ENCODE measurements at regions not wholly inside any gene's neighbourhood (a gene's known extent, or its start where the extent isn't known, plus 50 kb on each side); places are given as distances from the start of the nearest gene placed in this dataset.
"Not testable (repeated sequence)": the region's sequence is repeated elsewhere in the genome, so short reads cannot be mapped to it uniquely, and the experiment has no call there.

DNA sequence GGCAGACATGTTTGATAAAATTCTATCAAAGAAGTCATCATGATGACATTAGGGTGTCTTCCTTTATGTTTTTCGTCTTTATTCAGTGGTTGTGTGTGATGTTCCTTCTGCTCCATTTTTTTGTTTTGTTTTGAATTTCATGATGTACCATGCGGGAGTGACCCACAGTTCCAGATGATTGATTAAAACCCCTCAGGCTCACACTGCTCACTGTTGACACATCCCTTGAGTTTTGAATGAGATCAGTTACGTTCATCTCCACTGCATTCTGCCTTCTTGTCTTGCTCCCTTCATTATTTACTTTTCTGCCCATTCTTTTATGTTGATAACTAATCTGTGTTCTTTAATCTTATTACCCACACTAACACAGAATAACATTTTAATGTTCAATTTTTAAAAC lies 421.7 kb upstream of the ANKRD20A1 start:
- DNase-seq (ENCODE audit: low spot score); in situ Hi-C loops (cut with HindIII; ENCODE audit: low sequenced_read_pairs): not testable (repeated sequence)

DNA sequence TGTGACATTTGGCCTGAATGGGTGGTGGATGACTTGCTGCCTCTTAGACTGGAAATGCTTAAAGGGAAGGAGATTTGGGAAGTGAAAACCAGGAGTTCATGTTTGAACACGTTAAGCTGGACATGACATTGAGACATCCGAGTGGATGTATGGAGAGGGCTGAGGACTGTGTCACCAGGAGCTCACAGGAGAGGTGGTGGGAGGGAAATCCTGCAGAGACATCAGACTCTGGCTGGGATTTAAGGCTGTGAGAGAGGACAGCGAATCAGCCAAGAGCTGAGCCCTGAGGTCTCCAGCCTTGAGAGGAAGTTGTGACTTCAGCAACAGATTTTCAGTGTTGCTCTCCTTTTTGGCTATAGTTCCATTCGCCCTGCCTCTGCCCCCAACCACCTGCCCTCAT lies 432.5 kb upstream of the SPATA31A3 start:
- in situ Hi-C loops (cut with HindIII; ENCODE audit: low sequenced_read_pairs); DNase-seq (ENCODE audit: low spot score): not testable (repeated sequence)

DNA sequence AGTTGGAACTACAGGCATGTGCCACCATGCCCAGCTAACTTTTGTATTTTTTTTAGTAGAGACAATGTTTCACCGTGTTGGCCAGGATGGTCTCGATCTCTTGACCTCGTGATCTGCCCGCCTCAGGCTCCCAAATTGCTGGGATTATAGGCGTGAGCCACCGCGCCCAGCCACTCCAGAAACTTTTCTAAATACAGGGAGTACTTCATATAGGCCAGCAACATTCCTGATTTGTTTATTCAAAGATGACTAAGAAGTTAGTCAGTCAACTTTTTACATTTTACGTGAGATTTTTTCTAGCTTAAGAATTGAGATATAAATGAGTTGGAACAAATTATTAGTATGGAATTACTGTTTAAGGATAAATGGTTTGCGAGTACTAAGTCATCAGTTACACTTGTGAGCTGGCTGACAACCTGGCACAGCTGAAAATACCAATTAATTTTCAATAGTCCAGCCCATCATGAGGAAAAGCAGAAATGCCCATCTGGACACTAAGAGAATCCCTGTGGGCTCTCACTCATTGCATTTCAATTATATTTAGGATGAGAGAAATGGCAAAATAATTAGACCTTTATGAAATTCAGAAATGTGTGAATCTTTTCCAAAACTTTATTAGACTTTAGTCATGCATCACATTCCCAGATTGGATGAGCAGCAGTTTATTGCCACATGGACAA lies 430.8 kb upstream of the SPATA31A3 start:
- in situ Hi-C loops (cut with HindIII; ENCODE audit: low sequenced_read_pairs); DNase-seq (ENCODE audit: low spot score): not testable (repeated sequence)

DNA sequence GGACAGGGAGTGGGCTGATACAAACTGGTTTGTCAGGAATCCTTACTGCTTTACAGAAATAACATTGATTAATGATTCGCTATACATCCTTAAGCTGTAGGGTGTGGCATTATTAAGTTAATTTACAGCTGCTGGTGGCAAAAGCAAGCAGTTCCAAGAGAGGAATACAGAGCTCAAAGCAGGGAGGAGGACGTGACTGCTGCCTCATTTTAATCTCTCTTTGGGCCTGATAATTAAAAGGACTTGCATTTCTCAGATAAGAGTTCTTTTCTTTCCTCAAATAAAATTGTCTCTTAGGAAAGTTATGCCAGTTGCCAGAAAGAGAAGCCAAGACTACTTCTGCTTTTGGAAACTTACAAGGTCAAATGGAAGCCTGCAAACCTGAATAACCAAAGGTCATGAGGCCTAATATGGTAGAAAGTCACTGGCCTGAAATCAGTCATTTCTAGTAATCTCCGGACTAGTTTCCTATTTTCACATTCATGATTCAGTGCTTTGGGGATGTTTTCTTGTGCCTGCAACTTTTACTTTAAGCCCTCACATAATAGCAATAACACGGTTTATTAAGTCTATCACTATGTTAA lies 426.2 kb upstream of the SPATA31A3 start:
- DNase-seq (ENCODE audit: low spot score); in situ Hi-C loops (cut with HindIII; ENCODE audit: low sequenced_read_pairs): not testable (repeated sequence)

DNA sequence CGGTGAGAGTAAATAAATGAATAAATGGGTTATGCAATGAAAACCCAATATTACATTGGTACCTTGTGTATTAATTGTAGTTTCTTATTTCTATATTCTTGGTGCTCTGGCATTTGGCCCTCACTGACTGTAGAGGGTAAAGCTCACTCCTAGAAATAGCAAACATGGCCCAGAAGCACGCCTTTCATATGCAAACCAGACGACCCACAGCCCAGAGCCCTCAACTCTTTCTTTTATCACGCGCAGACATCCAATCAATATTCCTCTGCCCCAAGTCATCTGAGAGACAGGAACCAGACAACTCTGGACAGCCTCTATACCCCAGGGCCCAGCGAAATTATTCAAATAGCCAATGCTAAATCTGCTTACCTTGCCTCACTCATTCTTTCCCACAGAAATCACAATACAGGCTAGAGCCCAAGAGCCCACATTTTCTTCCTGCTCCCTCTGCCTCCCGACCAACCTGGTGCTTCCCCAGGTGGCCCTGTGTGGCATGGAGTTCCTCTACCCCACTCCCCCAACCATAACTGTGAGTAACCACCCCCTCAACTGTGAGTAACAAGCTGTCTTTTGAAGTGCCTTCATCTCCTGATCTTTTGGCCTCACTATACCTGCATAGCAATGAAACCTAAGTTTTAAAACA lies 425.1 kb upstream of the SPATA31A3 start:
- in situ Hi-C loops (cut with HindIII; ENCODE audit: low sequenced_read_pairs); DNase-seq (ENCODE audit: low spot score): not testable (repeated sequence)

DNA sequence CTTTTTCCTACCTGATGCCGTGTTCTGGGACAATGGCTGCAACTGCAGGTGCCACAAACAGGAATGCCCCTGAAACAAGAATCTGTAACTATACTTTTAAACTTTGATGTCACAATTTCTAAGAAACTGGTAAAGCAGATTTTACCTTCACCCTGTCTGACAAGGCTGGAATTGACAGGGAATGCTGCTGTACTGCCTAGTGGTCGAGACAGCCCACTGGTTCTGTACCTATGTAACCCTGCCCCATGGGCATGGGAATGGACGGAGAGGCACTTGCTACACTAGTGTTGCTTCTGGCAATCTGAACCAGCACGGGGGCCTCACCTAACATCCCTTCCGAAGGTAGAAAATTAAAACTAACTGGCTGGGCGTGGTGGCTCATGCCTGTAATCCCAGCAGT lies 424.3 kb upstream of the SPATA31A3 start:
- in situ Hi-C loops (cut with HindIII; ENCODE audit: low sequenced_read_pairs) = not testable (repeated sequence)

DNA sequence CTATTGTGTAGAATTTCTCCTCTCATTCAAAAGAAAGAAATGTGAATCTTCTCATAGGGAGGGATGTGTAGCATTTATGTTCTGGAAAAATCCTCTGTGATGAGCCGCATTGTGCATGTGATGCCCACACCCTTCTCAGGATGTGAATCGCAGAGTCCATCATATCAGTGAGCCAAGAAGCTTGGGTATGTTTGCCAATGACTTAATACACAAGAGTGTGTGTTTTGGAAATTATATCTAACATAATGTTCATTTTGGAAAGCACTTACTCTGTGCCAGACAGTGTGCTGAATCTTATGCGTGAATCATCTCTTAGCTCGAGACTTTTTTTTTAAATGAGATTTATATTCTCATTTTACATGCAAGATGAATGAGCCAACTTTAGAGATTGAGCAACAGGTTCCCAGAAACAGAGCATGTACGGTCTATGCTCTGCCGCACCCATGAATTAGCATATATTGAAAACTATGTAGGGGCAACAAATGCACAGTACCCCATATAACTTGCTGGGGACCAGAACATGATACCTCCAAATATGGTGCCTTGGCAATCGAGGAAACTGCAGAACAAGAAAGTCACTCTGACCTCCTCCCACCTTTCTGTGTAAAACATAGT lies 418.4 kb upstream of the SPATA31A3 start:
- not testable (repeated sequence) for DNase-seq (ENCODE audit: low spot score)

More for the DNA sequence above, 424.3 kb upstream of the SPATA31A3 start:
- DNase-seq (ENCODE audit: low spot score) = not testable (repeated sequence)

DNA sequence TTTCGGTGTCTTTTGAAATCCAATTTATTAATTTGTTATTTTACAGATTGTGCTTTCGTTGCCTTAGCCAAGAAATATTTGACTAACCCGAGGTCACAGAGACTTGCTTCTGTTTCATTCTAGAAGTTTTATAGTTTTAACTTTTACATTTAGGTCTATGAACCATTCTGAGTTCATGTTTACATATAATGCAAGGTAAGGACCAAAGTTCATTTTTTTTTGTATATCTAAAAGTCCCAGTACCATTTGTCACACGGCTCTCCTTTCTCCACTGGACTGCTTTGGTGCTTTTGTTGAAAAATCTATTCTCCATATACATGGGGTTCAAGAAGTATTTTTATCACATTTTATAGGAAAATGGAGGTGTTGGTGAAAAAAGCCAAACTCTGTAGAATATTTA lies 411.4 kb upstream of the SPATA31A3 start:
- DNase-seq (ENCODE audit: low spot score); in situ Hi-C loops (cut with HindIII; ENCODE audit: low sequenced_read_pairs): not testable (repeated sequence)

More for the DNA sequence above, 418.4 kb upstream of the SPATA31A3 start:
- in situ Hi-C loops (cut with HindIII; ENCODE audit: low sequenced_read_pairs) = not testable (repeated sequence)

DNA sequence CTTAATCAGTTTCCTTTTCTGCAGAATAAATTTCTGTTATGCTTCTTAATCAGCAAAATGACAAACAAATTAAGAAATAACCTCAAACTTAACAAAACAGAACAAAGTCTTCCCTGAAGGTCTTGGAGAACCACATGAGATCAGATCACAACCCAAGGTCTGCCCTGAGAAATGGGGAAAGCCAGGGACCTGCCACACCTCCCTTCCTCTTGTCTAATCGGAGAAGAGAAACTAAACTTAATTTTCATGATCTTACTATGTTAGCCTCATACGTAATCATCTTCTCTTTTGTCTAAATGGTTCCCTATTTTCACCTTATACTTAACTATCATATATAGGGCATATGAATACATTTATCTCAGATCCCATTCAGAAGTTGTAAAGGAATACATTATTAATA lies 405.4 kb upstream of the SPATA31A3 start:
- in situ Hi-C loops (cut with HindIII; ENCODE audit: low sequenced_read_pairs); DNase-seq (ENCODE audit: low spot score): not testable (repeated sequence)

DNA sequence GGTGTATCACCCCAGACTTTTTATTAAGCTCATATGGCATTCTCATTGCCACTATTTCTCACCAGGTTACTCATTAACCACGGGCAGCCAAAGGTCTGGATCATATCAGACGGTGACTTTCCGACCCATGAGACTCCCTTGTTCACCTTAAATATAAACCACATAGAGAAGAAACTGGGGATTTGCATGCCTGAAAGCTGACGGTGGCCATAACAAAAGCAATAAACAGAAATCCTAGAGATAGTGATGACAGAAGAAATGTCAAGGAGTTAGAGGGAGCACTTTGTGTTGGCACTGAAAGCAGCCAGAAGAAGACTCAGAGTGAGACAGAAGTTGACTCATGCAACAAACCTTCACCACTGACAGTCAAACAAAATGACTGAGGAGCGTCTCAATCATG lies 402.4 kb upstream of the SPATA31A3 start:
- in situ Hi-C loops (cut with HindIII; ENCODE audit: low sequenced_read_pairs); DNase-seq (ENCODE audit: low spot score): not testable (repeated sequence)

DNA sequence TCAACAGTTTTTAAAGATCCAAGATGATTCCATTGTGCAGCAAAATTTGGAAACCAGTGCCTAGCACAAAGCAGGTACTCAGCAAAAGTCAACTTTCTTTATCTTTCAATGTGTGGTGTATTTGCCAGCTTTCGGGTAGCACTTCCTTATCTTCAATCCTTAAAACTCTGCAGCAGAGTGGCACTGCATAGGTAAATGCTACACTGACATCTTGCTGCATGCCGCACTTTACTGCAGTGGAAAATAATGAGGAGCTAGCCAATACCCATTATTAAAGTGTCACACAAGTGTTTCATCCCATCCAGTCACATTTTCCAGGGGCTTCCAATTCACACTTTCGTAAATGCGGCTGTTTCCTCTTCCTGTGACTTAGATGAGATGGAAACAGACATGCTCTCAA lies 401.7 kb upstream of the SPATA31A3 start:
- DNase-seq (ENCODE audit: low spot score); in situ Hi-C loops (cut with HindIII; ENCODE audit: low sequenced_read_pairs): not testable (repeated sequence)

DNA sequence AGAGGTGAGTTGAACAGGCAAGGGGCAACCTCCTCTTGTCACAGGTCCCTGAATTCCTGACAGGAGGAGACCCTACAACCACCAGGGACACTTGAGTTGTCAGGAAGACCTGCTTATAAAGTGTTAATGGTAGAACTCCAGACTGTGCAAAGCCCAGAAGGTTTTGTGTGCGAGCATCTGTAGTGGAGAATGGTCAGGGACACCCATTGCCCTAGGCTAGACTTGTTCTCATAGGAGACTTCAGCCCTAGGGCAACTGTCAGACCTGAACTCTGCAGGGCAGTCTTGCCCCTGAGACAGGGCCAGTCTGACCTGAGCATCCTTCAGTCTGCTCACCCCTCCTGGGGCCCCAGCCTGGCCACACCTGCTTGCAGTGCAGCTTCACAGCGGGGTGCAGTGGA lies 377.3 kb upstream of the SPATA31A3 start:
- DNase-seq (ENCODE audit: low spot score); in situ Hi-C loops (cut with HindIII; ENCODE audit: low sequenced_read_pairs): not testable (repeated sequence)

DNA sequence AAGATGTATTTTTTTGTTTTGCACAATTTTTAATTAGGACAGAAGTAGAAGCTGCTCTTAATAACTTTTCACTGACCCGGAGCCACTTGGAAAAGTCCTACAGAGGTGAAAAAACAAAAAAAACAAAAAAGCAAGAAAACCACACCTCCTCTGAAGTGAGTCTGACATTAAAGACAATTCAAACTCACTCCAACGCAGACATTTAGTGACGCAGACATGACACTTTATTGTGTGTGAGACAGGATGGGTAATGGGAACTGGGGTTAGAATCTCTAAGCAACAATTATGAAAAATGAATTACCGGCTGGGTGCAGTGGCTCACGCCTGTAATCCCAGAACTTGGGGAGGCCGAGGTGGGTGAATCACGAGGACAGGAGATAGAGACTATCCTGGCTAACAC lies 370.0 kb upstream of the SPATA31A3 start:
- in situ Hi-C loops (cut with HindIII; ENCODE audit: low sequenced_read_pairs); DNase-seq (ENCODE audit: low spot score): not testable (repeated sequence)

DNA sequence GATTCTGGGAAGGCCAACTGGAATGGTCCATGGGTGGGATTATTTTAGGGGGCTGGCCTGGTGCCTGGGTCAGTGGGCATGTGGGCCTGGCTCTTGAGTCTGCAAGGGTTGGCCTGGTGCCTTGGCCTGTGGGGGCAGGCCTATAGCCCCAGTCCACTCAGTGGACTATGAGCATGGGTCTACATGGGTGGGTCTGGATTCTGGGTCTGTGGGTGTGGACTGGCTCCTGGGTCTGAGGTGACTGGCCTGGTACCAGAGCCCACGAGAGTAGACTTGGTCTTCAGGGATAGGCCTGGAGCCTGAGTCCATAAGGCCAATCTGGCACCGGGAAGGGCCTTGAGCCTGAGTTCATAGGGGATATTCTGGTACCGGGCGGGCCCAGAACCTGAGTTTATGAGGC lies 361.6 kb upstream of the SPATA31A3 start:
- in situ Hi-C loops (cut with HindIII; ENCODE audit: low sequenced_read_pairs); DNase-seq (ENCODE audit: low spot score): not testable (repeated sequence)

DNA sequence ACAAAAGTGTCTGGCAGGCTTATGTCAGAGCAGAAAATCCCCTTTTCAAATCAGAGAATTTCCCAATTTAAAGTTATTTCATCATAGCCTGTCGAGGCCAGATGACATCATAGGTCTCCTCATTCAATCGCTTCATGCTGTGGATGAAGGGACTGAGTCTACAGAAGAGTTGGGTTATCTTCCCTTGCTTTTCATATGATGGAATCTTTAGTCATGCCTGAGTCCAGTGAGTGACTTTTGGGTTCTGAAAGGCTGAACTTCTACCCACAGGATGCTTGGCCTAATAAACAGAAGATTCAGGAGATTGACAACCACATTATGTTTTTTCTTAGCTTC lies 357.0 kb upstream of the SPATA31A3 start:
- in situ Hi-C loops (cut with HindIII; ENCODE audit: low sequenced_read_pairs); DNase-seq (ENCODE audit: low spot score): not testable (repeated sequence)

DNA sequence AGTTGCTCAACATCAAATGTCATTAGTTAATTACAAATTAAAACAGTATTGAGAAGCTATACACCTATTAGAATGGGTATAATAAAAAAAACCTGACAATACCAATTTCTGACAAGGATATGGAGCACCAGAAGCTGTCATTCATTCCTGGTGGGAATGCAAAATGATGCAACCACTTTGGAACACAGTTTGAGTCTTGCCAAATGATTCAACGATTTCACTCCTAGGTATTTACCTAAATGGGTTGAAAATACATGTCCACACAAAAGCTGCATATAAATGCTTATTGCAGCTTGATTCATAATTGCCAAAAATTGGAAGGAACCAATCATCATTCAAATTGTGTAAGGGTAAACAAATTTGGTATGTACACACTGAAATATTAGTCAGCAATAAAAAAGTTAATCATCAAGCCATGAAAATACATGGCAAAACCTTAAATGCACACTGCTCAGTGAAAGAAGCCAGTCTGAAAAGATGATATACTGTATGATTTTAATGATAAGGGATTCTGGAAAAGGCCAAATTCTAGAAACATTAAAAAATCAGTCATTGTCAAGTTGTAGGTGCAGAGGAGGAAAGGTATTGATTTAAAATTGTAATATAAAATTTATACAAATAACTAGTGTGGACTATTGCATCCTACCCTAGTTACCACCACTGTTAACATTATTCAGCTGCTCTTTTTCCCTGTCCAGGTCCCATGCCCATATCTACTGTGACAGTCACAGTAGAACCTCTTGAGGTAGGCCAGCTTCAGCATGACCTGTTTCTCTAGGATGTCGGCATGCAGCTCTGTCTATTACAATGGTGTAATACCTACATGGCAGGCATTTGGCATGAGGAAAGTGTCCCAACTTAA lies 356.4 kb upstream of the SPATA31A3 start:
- in situ Hi-C loops (cut with HindIII; ENCODE audit: low sequenced_read_pairs); DNase-seq (ENCODE audit: low spot score): not testable (repeated sequence)

DNA sequence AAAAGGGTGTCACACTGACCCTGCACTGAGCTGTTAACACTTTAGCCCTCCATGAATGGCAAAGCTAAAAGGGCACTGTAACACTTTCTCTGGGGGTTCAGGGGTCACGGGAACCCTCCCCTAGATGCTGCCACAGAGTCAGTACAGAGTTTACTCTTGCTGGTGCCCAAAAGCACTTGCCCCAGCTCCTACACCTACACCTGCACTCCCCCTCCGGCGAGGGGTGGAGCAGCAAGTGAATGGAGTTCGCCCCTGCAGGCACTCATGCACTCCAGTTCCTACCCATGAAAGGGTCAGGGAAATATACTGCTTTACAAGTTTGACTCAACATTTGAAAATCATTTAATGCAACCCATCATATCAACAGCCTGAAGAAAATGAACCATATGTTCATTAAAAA lies 355.7 kb upstream of the SPATA31A3 start:
- in situ Hi-C loops (cut with HindIII; ENCODE audit: low sequenced_read_pairs); DNase-seq (ENCODE audit: low spot score): not testable (repeated sequence)

DNA sequence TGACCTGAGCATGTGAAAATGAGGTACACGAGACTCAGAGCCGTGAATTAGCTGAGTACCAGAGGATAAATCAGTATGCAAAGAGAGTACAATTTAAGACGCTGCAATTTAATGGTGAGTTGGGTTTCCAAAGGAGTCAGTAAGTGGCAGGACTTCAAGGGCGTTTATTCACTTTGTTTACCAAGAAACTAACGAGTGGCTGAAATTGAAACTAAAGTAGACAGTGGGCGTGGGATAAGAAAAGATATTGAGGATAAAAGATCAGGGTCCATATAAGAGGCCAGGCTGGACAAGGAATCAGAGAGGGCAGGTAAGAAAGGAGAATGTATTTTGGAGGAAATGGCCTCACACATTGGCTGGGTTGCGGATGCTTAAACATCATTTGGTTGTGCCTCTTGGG lies 346.9 kb upstream of the SPATA31A3 start:
- in situ Hi-C loops (cut with HindIII; ENCODE audit: low sequenced_read_pairs); DNase-seq (ENCODE audit: low spot score): not testable (repeated sequence)

DNA sequence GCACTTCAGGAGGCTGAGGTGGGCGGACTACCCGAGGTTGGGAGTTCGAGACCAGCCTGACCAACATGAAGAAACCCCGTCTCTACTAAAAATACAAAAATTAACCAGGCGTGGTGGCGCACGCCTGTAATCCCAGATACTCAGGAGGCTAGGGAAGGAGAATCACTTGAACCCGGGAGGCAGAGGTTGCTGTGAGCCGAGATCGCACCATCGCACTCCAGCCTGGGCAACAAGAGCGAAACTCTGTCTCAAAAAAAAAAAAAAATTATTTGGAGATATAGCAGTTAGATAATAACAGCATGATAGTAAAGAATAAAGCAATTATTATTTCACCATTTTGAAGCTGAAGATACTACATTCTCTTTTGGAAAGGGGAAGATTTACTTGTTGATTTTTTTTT lies 345.9 kb upstream of the SPATA31A3 start:
- DNase-seq (ENCODE audit: low spot score); in situ Hi-C loops (cut with HindIII; ENCODE audit: low sequenced_read_pairs): not testable (repeated sequence)

Measured in G401 (cell line).